ENCODE measurements at regions not wholly inside any gene's neighbourhood (a gene's known extent, or its start where the extent isn't known, plus 50 kb on each side); places are given as distances from the start of the nearest gene placed in this dataset.

DNA sequence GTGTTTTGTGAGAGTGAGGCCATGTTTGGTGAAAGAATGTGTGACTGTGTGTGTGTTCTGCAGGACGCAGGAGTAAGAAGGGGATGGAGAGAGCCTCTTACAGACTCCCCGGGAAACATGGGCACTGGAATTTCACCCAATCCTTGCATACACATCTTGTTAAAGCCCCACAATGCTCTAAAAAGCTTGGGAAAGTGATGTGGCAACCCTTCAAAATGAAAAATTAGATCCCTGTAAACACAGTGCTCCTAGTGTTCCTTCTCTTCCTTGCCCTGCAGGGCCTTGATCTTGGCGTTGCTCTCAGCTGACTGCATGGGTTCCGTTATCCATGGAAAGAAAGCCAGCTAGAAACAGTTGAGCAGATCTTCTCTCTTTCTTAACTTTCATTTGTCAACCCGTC lies 701.7 kb downstream of the SEMA5A start:
- Histone ChIP-seq H3K4me1 (ENCODE audit: control extremely low read depth in 1 of 4, control insufficient read depth in 4 of 4, insufficient read depth in 4 of 4, low read length in 3 of 4) (no peaks in the 10 kb centered on the region), H3K27me3 (replicated peaks in 2 of 5; ENCODE audit: control insufficient read depth in 4 of 5, insufficient read depth in 5 of 5, low read length in 4 of 5) (no peaks in the 10 kb centered on the region), H3K4me3 (ENCODE audit: control insufficient read depth in 1 of 7, extremely low read depth in 1 of 7, insufficient read depth in 4 of 7, low read depth in 2 of 7, low read length in 6 of 7) (no peak overlapping the region), H3K36me3 (ENCODE audit: control insufficient read depth in 4 of 4, insufficient read depth in 4 of 4, low read length in 3 of 4) (no peaks in the 10 kb centered on the region), H3K9me3 (ENCODE audit: control extremely low read depth in 1 of 5, control insufficient read depth in 4 of 5, insufficient read depth in 2 of 5, low read depth in 1 of 5, low read length in 4 of 5) (peaks cover 0 to 2% (median 0%) of the 10 kb centered on the region in 5 experiments), H3K27ac (ENCODE audit: insufficient read depth in 1 of 2, low read depth in 1 of 2, low read length in 2 of 2, poor library complexity in 1 of 2, severe bottlenecking in 2 of 2) (no peak overlapping the region)
- no peak for DNase-seq
- ChIA-PET POLR2A (no interaction called here), CTCF (no interaction called here)
- 100% methylated on average over 2 of the region's 5 CpGs for WGBS (ENCODE audit: insufficient coverage)

- POLR2A ChIA-PET: no interaction called here
Measured at GRCh38 chr5:8844847-8845246, 701.0 kb downstream of the SEMA5A start.

DNA sequence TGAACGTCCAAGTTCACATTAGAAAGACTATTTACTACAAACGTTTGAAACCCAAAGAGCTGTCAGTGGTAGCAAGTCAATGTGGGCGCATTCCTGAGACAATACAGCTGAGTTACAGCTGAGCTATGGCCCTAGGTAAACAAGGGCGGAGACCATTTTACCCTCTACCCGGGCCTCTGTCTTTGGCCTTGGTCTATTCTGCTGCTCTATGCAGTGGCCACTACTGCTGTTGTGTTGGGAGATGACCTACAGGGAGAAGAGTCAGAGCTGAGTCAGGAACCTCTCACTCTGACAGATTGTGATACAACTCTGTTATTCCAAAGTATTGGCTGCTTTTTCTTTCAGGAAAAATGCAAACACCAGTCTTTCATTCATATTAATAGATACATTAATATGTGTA lies 700.6 kb downstream of the SEMA5A start:
- POLR2A ChIA-PET: no interaction called here
- no peak overlapping the region for H3K27ac ChIP-seq (ENCODE audit: insufficient read depth in 1 of 2, low read depth in 1 of 2, low read length in 2 of 2, poor library complexity in 1 of 2, severe bottlenecking in 2 of 2)

More at GRCh38 chr5:8844847-8845246, 701.0 kb downstream of the SEMA5A start:
- no peak for DNase-seq
- H3K27ac ChIP-seq (ENCODE audit: insufficient read depth in 1 of 2, low read depth in 1 of 2, low read length in 2 of 2, poor library complexity in 1 of 2, severe bottlenecking in 2 of 2): no peak overlapping the region
- H3K36me3 ChIP-seq (ENCODE audit: control insufficient read depth in 4 of 4, insufficient read depth in 4 of 4, low read length in 3 of 4): no peaks in the 10 kb centered on the region
- WGBS (ENCODE audit: insufficient coverage): 87% methylated on average over 5 of the region's 6 CpGs
- H3K9me3 ChIP-seq (ENCODE audit: control extremely low read depth in 1 of 5, control insufficient read depth in 4 of 5, insufficient read depth in 2 of 5, low read depth in 1 of 5, low read length in 4 of 5): peaks cover 0 to 2% (median 0%) of the 10 kb centered on the region in 5 experiments
- CTCF ChIA-PET: no interaction called here
- no peak overlapping the region for H3K4me3 ChIP-seq (ENCODE audit: control insufficient read depth in 1 of 7, extremely low read depth in 1 of 7, insufficient read depth in 4 of 7, low read depth in 2 of 7, low read length in 6 of 7)
- no peaks in the 10 kb centered on the region for H3K27me3 ChIP-seq (replicated peaks in 2 of 5; ENCODE audit: control insufficient read depth in 4 of 5, insufficient read depth in 5 of 5, low read length in 4 of 5)
- H3K4me1 ChIP-seq (ENCODE audit: control extremely low read depth in 1 of 4, control insufficient read depth in 4 of 4, insufficient read depth in 4 of 4, low read length in 3 of 4): no peaks in the 10 kb centered on the region

DNA sequence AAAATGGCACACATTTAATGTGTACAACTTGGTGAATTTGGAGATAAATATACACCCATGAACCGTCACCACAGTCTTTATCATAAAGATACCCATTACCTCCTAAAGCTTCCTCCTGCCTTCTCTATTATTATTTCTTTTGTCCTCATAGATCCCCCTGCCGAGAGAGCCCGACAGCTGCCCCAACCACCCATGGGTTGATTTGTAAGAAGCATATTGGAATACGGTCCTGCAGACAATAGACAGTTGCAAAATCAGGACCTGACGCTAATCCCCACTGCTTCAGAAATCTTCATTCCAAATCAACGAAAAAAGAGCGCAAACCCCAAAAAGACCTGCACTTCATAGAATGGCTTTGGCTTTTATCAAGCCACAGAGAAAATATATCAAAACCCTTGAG lies 697.5 kb downstream of the SEMA5A start:
- POLR2A ChIA-PET: no interaction called here
- Histone ChIP-seq H3K9me3 (ENCODE audit: control extremely low read depth in 1 of 5, control insufficient read depth in 4 of 5, insufficient read depth in 2 of 5, low read depth in 1 of 5, low read length in 4 of 5) (no peaks in the 10 kb centered on the region), H3K36me3 (ENCODE audit: control insufficient read depth in 4 of 4, insufficient read depth in 4 of 4, low read length in 3 of 4) (no peaks in the 10 kb centered on the region), H3K4me3 (ENCODE audit: control insufficient read depth in 1 of 7, extremely low read depth in 1 of 7, insufficient read depth in 4 of 7, low read depth in 2 of 7, low read length in 6 of 7) (no peak overlapping the region), H3K4me1 (ENCODE audit: control extremely low read depth in 1 of 4, control insufficient read depth in 4 of 4, insufficient read depth in 4 of 4, low read length in 3 of 4) (no peaks in the 10 kb centered on the region), H3K27me3 (replicated peaks in 2 of 5; ENCODE audit: control insufficient read depth in 4 of 5, insufficient read depth in 5 of 5, low read length in 4 of 5) (no peaks in the 10 kb centered on the region), H3K27ac (ENCODE audit: insufficient read depth in 1 of 2, low read depth in 1 of 2, low read length in 2 of 2, poor library complexity in 1 of 2, severe bottlenecking in 2 of 2) (no peak overlapping the region)
- 65% methylated on average over 5 of the region's 7 CpGs for WGBS (ENCODE audit: insufficient coverage)
- CTCF ChIA-PET: no interaction called here
- DNase-seq: no peak

More for the DNA sequence above, 700.6 kb downstream of the SEMA5A start:
- DNase-seq: no peak
- Histone ChIP-seq H3K4me3 (ENCODE audit: control insufficient read depth in 1 of 7, extremely low read depth in 1 of 7, insufficient read depth in 4 of 7, low read depth in 2 of 7, low read length in 6 of 7) (no peak overlapping the region), H3K9me3 (ENCODE audit: control extremely low read depth in 1 of 5, control insufficient read depth in 4 of 5, insufficient read depth in 2 of 5, low read depth in 1 of 5, low read length in 4 of 5) (peaks cover 0 to 2% (median 0%) of the 10 kb centered on the region in 5 experiments), H3K4me1 (ENCODE audit: control extremely low read depth in 1 of 4, control insufficient read depth in 4 of 4, insufficient read depth in 4 of 4, low read length in 3 of 4) (no peaks in the 10 kb centered on the region), H3K27me3 (replicated peaks in 2 of 5; ENCODE audit: control insufficient read depth in 4 of 5, insufficient read depth in 5 of 5, low read length in 4 of 5) (no peaks in the 10 kb centered on the region), H3K36me3 (ENCODE audit: control insufficient read depth in 4 of 4, insufficient read depth in 4 of 4, low read length in 3 of 4) (no peaks in the 10 kb centered on the region)
- CTCF ChIA-PET: no interaction called here
- WGBS (ENCODE audit: insufficient coverage): 91% methylated on average over 5 of the region's 5 CpGs

GRCh38 chr5:8848997-8849594 lies 696.8 kb downstream of the SEMA5A start:
- Histone ChIP-seq H3K36me3 (ENCODE audit: control insufficient read depth in 4 of 4, insufficient read depth in 4 of 4, low read length in 3 of 4) (no peaks in the 10 kb centered on the region), H3K9me3 (ENCODE audit: control extremely low read depth in 1 of 5, control insufficient read depth in 4 of 5, insufficient read depth in 2 of 5, low read depth in 1 of 5, low read length in 4 of 5) (no peaks in the 10 kb centered on the region), H3K27ac (ENCODE audit: insufficient read depth in 1 of 2, low read depth in 1 of 2, low read length in 2 of 2, poor library complexity in 1 of 2, severe bottlenecking in 2 of 2) (no peak overlapping the region), H3K4me3 (ENCODE audit: control insufficient read depth in 1 of 7, extremely low read depth in 1 of 7, insufficient read depth in 4 of 7, low read depth in 2 of 7, low read length in 6 of 7) (no peak overlapping the region), H3K4me1 (ENCODE audit: control extremely low read depth in 1 of 4, control insufficient read depth in 4 of 4, insufficient read depth in 4 of 4, low read length in 3 of 4) (no peaks in the 10 kb centered on the region), H3K27me3 (replicated peaks in 2 of 5; ENCODE audit: control insufficient read depth in 4 of 5, insufficient read depth in 5 of 5, low read length in 4 of 5) (no peaks in the 10 kb centered on the region)
- no peak for DNase-seq
- ChIA-PET POLR2A (no interaction called here), CTCF (no interaction called here)
- 100% methylated on average over 2 of the region's 3 CpGs for WGBS (ENCODE audit: insufficient coverage)

DNA sequence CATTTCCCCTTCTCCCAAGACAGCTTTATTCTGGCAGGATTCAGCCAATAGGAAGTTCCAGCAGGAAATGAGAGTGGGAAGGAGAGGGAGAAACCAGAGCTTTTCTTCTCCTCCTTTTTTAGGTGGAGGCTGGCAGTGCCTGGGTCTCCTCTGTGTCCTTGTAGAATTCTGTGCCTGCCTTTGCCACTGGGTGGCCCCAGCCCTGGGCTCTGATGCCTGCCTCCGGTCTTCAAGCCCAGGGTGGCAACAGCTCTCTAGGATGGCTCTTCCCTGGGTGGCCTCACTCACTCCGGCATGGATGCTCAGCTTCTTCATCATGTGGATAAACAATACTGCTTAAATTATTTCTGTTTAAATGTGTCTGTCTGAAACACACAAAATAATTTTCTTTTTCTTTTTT lies 694.8 kb downstream of the SEMA5A start:
- no peaks in the 10 kb centered on the region for H3K4me1 ChIP-seq (ENCODE audit: control extremely low read depth in 1 of 4, control insufficient read depth in 4 of 4, insufficient read depth in 4 of 4, low read length in 3 of 4)
- no peak for DNase-seq
- H3K27me3 ChIP-seq (replicated peaks in 2 of 5; ENCODE audit: control insufficient read depth in 4 of 5, insufficient read depth in 5 of 5, low read length in 4 of 5): no peaks in the 10 kb centered on the region
- no peaks in the 10 kb centered on the region for H3K9me3 ChIP-seq (ENCODE audit: control extremely low read depth in 1 of 5, control insufficient read depth in 4 of 5, insufficient read depth in 2 of 5, low read depth in 1 of 5, low read length in 4 of 5)
- 81% methylated on average over 2 of the region's 2 CpGs for WGBS (ENCODE audit: insufficient coverage)
- H3K27ac ChIP-seq (ENCODE audit: insufficient read depth in 1 of 2, low read depth in 1 of 2, low read length in 2 of 2, poor library complexity in 1 of 2, severe bottlenecking in 2 of 2): no peak overlapping the region
- ChIA-PET CTCF (no interaction called here), POLR2A (no interaction called here)
- H3K36me3 ChIP-seq (ENCODE audit: control insufficient read depth in 4 of 4, insufficient read depth in 4 of 4, low read length in 3 of 4): no peaks in the 10 kb centered on the region
- H3K4me3 ChIP-seq (ENCODE audit: control insufficient read depth in 1 of 7, extremely low read depth in 1 of 7, insufficient read depth in 4 of 7, low read depth in 2 of 7, low read length in 6 of 7): no peak overlapping the region

DNA sequence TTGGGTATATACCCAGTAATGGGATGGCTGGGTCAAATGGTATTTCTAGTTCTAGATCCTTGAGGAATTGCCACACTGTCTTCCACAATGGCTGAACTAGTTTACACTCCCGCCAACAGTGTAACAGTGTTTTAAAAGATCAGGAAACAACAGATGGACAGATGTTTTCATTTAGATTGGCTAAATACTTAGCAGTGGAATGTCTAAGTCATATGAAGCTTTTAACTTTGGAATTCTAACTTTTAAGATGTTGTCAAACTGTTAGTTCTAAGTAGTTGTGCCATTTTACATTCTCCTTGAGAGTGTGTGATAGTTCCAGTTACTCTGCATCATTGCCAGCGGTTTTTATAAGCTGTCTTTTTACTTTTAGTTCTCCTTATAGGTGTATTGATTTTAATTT lies 688.8 kb downstream of the SEMA5A start:
- ChIA-PET CTCF (no interaction called here), POLR2A (no interaction called here)
- Histone ChIP-seq H3K9me3 (ENCODE audit: control extremely low read depth in 1 of 5, control insufficient read depth in 4 of 5, insufficient read depth in 2 of 5, low read depth in 1 of 5, low read length in 4 of 5) (no peaks in the 10 kb centered on the region), H3K4me3 (ENCODE audit: control insufficient read depth in 1 of 7, extremely low read depth in 1 of 7, insufficient read depth in 4 of 7, low read depth in 2 of 7, low read length in 6 of 7) (no peak overlapping the region), H3K36me3 (ENCODE audit: control insufficient read depth in 4 of 4, insufficient read depth in 4 of 4, low read length in 3 of 4) (no peaks in the 10 kb centered on the region), H3K4me1 (ENCODE audit: control extremely low read depth in 1 of 4, control insufficient read depth in 4 of 4, insufficient read depth in 4 of 4, low read length in 3 of 4) (no peaks in the 10 kb centered on the region), H3K27ac (ENCODE audit: insufficient read depth in 1 of 2, low read depth in 1 of 2, low read length in 2 of 2, poor library complexity in 1 of 2, severe bottlenecking in 2 of 2) (no peak overlapping the region), H3K27me3 (replicated peaks in 2 of 5; ENCODE audit: control insufficient read depth in 4 of 5, insufficient read depth in 5 of 5, low read length in 4 of 5) (no peaks in the 10 kb centered on the region)
- no peak for DNase-seq
- WGBS (ENCODE audit: insufficient coverage): 83% methylated on average over 1 of the region's 2 CpGs
